GM21825 (cell line): ENCODE measurements at regions not wholly inside any gene's neighbourhood (a gene's known extent, or its start where the extent isn't known, plus 50 kb on each side); places are given as distances from the start of the nearest gene placed in this dataset.

Experiments
- ATAC-seq: cut with Tn5 transposase; IDR thresholded peaks from one replicate; pipeline ENCODE4 v1.9.1; 2021; ENCODE audit warnings: mild to moderate bottlenecking, moderate library complexity; ENCODE audit not compliant: unreplicated experiment

GRCh38 chr12:66902020-66902419 lies 223.1 kb upstream of the GRIP1 start:
- no peak for ATAC-seq

- ATAC-seq, result no peak
Measured at GRCh38 chr12:66903782-66904396, 225.0 kb upstream of the GRIP1 start.

GRCh38 chr12:66905201-66905600 lies 226.3 kb upstream of the GRIP1 start:
- ATAC-seq, result no peak

GRCh38 chr12:66910366-66910974 lies 231.6 kb upstream of the GRIP1 start:
- ATAC-seq, result no peak

- ATAC-seq, result no peak
Measured at GRCh38 chr12:66915306-66915904, 236.5 kb upstream of the GRIP1 start.

GRCh38 chr12:66916189-66916588 lies 237.3 kb upstream of the GRIP1 start:
- ATAC-seq, result no peak

- no peak for ATAC-seq
Measured at GRCh38 chr12:66919466-66919865, 240.6 kb upstream of the GRIP1 start.

GRCh38 chr12:66920205-66920604 lies 241.3 kb upstream of the GRIP1 start:
- ATAC-seq, result no peak

- no peak for ATAC-seq
Measured at GRCh38 chr12:66921151-66921550, 242.3 kb upstream of the GRIP1 start.

GRCh38 chr12:66925083-66925482 lies 246.2 kb upstream of the GRIP1 start:
- ATAC-seq, result no peak

- no peak for ATAC-seq
Measured at GRCh38 chr12:66929121-66929520, 250.2 kb upstream of the GRIP1 start.

- ATAC-seq, result no peak
Measured at GRCh38 chr12:66931091-66931490, 252.2 kb upstream of the GRIP1 start.

- no peak for ATAC-seq
Measured at GRCh38 chr12:66932126-66932525, 253.2 kb upstream of the GRIP1 start.

- no peak for ATAC-seq
Measured at GRCh38 chr12:66934302-66935062, 255.6 kb upstream of the GRIP1 start.

- no peak for ATAC-seq
Measured at GRCh38 chr12:66941150-66941549, 262.3 kb upstream of the GRIP1 start.

- ATAC-seq, result no peak
Measured at GRCh38 chr12:66942741-66943465, 264.0 kb upstream of the GRIP1 start.

- ATAC-seq, result no peak
Measured at GRCh38 chr12:66944365-66944764, 265.5 kb upstream of the GRIP1 start.

GRCh38 chr12:66945189-66945817 lies 266.4 kb upstream of the GRIP1 start:
- ATAC-seq, result no peak

- no peak for ATAC-seq
Measured at GRCh38 chr12:66947119-66947518, 268.2 kb upstream of the GRIP1 start.

GRCh38 chr12:66952668-66953067 lies 273.8 kb upstream of the GRIP1 start:
- no peak for ATAC-seq

GRCh38 chr12:66956300-66956699 lies 277.4 kb upstream of the GRIP1 start:
- ATAC-seq, result no peak
